ENCODE measurements at regions not wholly inside any gene's neighbourhood (a gene's known extent, or its start where the extent isn't known, plus 50 kb on each side); places are given as distances from the start of the nearest gene placed in this dataset.
"Not testable (repeated sequence)": the region's sequence is repeated elsewhere in the genome, so short reads cannot be mapped to it uniquely, and the experiment has no call there.

DNA sequence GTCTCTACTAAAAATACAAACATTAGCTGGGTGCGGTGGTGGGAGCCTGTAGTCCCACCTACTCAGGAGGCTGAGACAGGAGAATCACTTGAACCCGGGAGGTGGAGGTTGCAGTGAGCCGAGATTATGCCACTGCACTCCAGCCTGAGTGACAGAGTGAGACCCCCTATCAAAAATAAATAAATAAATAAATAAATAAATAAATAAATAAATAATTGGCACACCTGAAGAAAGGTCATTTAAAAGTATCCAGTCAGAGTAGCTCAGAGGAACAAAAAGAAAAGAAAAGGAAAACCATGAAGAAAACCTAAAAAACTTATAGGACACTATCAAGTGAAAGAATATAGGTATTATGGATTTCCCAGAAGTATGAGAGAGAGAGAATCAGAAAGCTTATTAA lies 330.1 kb upstream of the AR start:
- in situ Hi-C loops (cut with HindIII; ENCODE audit: low pct_ligation_motif_present, low pct_unique_long_range_greater_than_20kb, low sequenced_read_pairs); DNase-seq: not testable (repeated sequence)

DNA sequence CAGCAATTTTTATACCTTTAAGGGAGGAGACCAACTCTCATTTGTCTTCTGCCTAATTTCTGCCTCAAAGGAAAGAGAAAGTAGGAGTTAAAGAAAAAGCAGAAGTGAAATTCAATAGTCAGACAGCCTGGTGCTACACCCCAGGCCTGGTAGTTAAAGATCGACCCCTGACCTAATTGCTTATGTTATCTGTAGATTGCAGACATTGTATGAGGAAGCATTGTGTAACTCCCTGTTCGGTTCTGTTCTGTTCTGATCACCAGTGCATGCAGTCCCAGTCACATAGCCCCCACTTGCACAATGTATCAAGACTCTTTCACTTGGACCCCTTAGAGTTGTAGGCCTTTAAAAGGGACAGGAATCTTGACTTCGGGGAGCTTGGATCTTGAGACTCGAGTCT lies 335.9 kb upstream of the AR start:
- in situ Hi-C loops (cut with HindIII; ENCODE audit: low pct_ligation_motif_present, low pct_unique_long_range_greater_than_20kb, low sequenced_read_pairs): no loop called here
- no peak for DNase-seq

- no peak for DNase-seq
- in situ Hi-C loops (cut with HindIII; ENCODE audit: low pct_ligation_motif_present, low pct_unique_long_range_greater_than_20kb, low sequenced_read_pairs): no loop called here
These were observed 384.4 kb upstream of the AR start for GRCh38 chrX:67159437-67159836.

DNA sequence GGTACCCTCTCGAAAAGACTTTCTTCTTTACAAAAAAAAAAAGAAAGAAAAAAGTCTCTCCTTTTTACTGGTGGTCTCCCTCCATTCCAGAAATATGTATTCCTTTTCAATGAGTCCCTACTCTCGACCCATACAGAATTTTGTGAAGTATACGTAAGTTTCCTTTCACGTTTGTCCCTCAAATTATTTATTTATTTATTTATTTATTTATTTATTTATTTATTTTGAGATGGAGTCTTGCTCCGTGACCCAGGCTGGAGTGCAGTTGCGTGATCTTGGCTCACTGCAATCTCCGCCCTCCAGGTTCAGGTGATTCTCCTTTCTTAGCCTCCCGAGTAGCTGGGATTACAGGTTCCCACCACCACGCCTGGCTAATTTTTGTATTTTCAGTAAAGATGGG lies 429.2 kb upstream of the AR start:
- in situ Hi-C loops (cut with HindIII; ENCODE audit: low pct_ligation_motif_present, low pct_unique_long_range_greater_than_20kb, low sequenced_read_pairs): no loop called here
- no peak for DNase-seq

DNA sequence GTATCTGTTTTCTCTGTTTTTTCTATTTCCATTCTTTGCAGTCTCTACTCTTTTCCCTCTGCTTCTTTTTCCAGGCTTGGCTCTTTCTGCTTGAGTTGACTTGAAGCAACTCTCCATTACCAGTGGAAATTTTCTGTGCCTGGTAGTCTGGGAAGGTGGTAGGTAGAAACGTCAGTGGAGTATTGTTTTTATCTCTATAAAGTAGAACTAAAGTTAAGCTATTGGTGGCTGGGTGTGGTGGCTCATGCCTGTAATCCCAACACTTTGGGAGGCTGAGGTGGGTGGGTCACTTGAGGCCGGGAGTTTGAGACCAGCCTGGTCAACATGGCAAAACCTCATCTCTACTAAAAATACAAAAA lies 438.1 kb upstream of the AR start:
- no peak for DNase-seq
- in situ Hi-C loops (cut with HindIII; ENCODE audit: low pct_ligation_motif_present, low pct_unique_long_range_greater_than_20kb, low sequenced_read_pairs): no loop called here

- in situ Hi-C loops (cut with HindIII; ENCODE audit: low pct_ligation_motif_present, low pct_unique_long_range_greater_than_20kb, low sequenced_read_pairs): no loop called here
- no peak for DNase-seq
These were observed 438.7 kb upstream of the AR start for GRCh38 chrX:67104982-67105757.

GRCh38 chrX:67100031-67100884 lies 443.6 kb upstream of the AR start:
- no peak for DNase-seq
- in situ Hi-C loops (cut with HindIII; ENCODE audit: low pct_ligation_motif_present, low pct_unique_long_range_greater_than_20kb, low sequenced_read_pairs): no loop called here

DNA sequence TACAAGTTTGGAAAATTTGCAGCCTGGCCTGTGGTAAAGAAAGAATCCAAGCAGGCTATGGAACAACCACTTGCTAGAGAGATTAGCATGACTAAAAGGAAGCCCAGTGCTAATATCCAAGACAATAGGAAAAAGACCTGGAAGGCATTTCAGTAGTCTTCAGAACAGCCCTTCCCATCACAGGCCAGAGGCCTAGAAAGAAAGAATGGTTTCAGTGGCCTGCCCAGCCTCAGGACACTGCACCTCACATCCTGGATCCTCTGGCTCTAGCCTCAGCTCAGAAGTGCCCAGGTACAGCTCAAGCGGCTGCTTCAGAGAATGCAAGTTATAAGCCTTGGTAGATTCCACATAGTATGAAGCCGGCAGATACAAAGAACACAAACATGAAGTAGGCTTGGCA lies 449.8 kb upstream of the AR start:
- DNase-seq: no peak
- in situ Hi-C loops (cut with HindIII; ENCODE audit: low pct_ligation_motif_present, low pct_unique_long_range_greater_than_20kb, low sequenced_read_pairs): no loop called here

DNA sequence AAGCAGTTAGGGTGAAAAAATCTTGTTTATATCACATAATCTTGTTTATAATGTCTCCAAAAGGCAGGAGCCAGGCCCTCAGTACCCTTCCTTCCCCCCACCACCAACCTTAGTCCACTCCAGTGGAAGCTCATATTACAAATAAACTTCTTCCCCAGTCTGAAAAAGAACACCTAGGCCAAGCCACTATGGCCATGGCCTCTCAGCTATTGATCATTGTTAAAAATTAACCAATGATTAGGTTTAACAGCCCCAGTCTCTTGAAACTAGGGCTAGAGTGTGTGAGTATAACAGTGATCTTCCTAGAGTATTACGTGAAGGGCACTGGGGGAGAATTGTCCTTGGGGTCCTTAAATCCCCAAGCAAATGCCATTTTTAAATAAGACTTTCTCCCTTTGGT lies 411.9 kb upstream of the EDA2R start:
- DNase-seq: no peak
- in situ Hi-C loops (cut with HindIII; ENCODE audit: low pct_ligation_motif_present, low pct_unique_long_range_greater_than_20kb, low sequenced_read_pairs): no loop called here

DNA sequence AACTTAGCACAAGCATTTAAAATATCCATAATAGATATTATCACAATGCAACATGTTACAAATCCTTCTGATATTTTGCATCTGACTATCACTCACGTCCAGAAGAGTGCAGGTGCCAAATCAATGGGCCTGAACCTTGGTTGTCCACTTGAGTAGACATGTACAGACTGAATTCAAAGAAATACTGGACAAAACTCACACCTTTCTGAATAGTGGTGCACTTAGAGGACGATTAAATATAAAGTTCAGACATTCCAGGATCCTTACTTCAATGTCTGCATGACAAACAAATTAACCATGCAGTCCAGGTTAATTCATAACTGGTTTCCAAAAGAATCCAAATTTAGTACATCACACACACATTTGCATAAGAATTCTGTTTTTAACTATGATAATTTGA lies 406.0 kb upstream of the EDA2R start:
- DNase-seq: no peak
- in situ Hi-C loops (cut with HindIII; ENCODE audit: low pct_ligation_motif_present, low pct_unique_long_range_greater_than_20kb, low sequenced_read_pairs): no loop called here

DNA sequence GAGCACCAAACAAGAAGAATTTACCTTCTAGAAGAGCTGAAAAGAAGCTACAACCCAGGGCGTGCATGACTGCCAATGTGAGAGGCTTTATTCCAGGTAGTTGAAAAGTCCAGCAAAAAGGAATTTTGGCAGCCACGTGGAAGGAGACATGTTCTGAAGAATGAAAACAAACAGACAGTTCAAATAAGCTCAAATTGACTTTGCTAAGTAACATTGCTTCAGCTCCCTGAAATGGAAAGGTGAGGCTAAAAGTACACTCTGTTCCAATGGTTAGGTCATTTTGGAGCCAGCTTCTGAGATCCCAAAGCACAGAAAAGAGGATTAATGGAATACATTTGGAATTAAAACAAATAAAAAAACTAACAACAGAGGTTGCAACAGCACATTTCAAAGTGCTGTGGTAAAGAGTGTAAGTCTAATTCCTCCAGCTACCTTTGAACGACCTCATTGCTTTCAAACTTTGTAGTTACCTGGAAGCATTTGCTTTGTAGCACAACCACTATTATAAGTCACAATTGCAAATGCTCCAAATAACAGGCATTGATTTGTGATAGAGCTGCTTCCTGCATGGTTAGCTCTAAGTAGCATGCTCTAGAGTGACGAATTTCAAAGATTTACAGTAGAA lies 405.3 kb upstream of the EDA2R start:
- no peak for DNase-seq
- in situ Hi-C loops (cut with HindIII; ENCODE audit: low pct_ligation_motif_present, low pct_unique_long_range_greater_than_20kb, low sequenced_read_pairs): no loop called here

DNA sequence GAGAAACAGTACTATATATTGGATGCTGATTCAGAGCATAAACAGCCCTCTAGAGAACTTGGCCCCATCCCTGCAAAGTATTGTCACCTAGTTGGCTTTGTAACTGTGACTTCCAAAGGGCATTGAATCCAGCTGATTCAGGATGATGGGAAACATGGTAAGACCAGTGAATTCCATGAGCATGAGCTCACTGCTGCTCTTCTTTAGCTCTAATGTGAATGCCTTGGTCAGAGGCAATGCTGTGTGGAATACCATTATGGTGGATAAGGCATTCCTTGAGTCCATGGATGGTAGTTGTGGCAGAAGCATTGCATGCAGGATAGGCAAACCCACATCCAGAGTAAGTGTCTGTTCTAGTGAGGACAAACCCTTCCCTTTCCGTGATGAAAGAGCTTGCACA lies 365.6 kb upstream of the EDA2R start:
- DNase-seq: no peak
- in situ Hi-C loops (cut with HindIII; ENCODE audit: low pct_ligation_motif_present, low pct_unique_long_range_greater_than_20kb, low sequenced_read_pairs): no loop called here

GRCh38 chrX:66994729-66995128 lies 355.9 kb upstream of the EDA2R start:
- in situ Hi-C loops (cut with HindIII; ENCODE audit: low pct_ligation_motif_present, low pct_unique_long_range_greater_than_20kb, low sequenced_read_pairs): no loop called here
- no peak for DNase-seq

GRCh38 chrX:66992077-66992476 lies 353.2 kb upstream of the EDA2R start:
- DNase-seq; in situ Hi-C loops (cut with HindIII; ENCODE audit: low pct_ligation_motif_present, low pct_unique_long_range_greater_than_20kb, low sequenced_read_pairs): not testable (repeated sequence)

- in situ Hi-C loops (cut with HindIII; ENCODE audit: low pct_ligation_motif_present, low pct_unique_long_range_greater_than_20kb, low sequenced_read_pairs): no loop called here
- no peak for DNase-seq
These were observed 349.5 kb upstream of the EDA2R start for GRCh38 chrX:66988331-66988730.

- in situ Hi-C loops (cut with HindIII; ENCODE audit: low pct_ligation_motif_present, low pct_unique_long_range_greater_than_20kb, low sequenced_read_pairs): no loop called here
- DNase-seq: no peak
These were observed 322.8 kb upstream of the EDA2R start for GRCh38 chrX:66961665-66962064.

DNA sequence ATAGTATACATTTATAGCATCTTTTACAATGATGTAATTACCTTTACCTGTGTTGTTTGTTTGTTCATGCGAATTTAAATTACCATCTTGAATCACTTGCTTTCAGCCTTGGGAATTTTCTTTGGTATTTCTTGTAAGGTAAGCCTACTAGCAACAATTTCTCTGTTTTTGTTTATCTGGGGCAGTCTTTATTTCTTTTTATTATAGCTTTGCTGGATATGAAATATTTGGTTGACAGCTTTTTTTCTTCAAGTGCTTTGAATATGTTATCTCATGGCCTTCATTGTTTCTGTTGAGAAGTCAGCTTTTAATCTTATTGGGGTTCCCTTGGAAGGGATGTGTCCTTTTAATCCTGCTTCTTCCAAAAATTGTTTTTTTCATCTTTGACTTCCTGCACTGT lies 292.8 kb upstream of the EDA2R start:
- DNase-seq: no peak
- in situ Hi-C loops (cut with HindIII; ENCODE audit: low pct_ligation_motif_present, low pct_unique_long_range_greater_than_20kb, low sequenced_read_pairs): no loop called here

- in situ Hi-C loops (cut with HindIII; ENCODE audit: low pct_ligation_motif_present, low pct_unique_long_range_greater_than_20kb, low sequenced_read_pairs); DNase-seq: not testable (repeated sequence)
These were observed 291.6 kb upstream of the EDA2R start for GRCh38 chrX:66930516-66930915.

DNA sequence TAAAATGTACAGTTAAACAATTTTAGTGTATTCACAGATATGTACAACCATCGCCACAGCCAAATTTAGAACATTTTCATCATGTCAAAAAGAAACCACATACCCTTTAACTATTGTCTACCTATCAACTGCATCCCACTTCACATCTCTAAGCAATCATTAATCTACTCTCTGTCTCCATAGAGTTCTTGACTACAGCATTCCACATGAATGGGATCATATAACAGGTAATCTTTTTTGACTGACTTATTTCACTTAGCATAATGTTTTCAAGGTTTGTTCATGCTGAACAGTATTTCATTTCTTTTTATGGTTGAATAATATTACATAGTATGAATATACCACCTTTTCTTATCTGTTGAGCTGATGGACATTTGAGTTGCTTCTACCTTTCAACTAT lies 281.4 kb upstream of the EDA2R start:
- no peak for DNase-seq
- in situ Hi-C loops (cut with HindIII; ENCODE audit: low pct_ligation_motif_present, low pct_unique_long_range_greater_than_20kb, low sequenced_read_pairs): no loop called here

Measured in ACHN (cell line).